UCSD-AML1 (cell line): ENCODE measurements at regions not wholly inside any gene's neighbourhood (a gene's known extent, or its start where the extent isn't known, plus 50 kb on each side); places are given as distances from the start of the nearest gene placed in this dataset.
A peak's percentile ranks its signal among the peaks of the same experiment; 100 is the strongest.
"Not testable (repeated sequence)": the region's sequence is repeated elsewhere in the genome, so short reads cannot be mapped to it uniquely, and the experiment has no call there.

Experiments used
- DNase-seq: peaks from one replicate; lab custom pipeline; 2025; ENCODE audit not compliant: unreplicated experiment; lab: John Stamatoyannopoulos, UW

DNA sequence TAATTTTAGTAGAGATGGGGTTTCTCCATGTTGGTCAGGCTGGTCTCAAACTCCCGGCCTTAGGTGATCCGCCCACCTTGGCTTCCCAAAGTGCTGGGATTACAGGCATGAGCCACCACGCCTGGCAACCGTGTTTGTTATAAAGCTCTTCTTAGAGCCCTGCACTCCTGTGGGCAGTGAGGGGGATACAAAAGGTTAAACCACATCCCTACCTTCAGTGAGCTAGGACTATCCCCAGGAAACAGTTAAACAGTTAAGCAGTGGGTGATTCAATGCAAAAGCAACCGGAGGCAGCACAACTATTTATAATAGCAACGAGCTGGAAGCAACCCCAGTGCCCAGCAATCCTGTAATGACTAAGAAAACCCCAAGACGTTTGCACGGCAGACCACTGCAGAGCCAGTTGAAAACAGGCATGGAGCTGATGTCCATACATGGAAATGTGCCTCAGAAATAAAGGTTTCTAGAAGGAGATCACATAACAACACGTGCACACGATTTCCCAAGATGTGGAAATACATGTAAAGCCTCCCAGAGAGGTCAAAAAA is 107.2 kb upstream of the LYZL2 start:
- peak; percentile 72 for DNase-seq

DNA sequence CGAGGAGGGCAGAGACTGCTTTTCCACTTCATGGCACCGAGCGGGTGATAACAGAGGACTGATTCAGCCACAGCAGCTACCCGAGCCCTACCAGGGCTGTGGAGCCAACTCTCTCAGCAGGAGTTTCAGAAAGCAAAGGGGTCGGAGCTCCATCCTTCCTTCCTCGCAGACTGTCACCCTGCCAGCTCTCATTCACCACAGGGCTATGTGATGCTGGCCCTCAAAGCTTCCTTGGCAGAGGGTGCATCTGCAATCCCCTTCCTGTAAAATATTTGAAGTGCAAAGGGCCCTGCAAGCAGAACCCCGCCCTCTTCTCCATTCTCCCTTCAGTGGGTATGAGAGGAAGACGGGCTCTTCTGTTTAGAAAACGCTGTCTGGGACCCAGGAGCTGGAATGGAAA is 105.3 kb upstream of the LYZL2 start:
- peak; percentile 57 for DNase-seq

DNA sequence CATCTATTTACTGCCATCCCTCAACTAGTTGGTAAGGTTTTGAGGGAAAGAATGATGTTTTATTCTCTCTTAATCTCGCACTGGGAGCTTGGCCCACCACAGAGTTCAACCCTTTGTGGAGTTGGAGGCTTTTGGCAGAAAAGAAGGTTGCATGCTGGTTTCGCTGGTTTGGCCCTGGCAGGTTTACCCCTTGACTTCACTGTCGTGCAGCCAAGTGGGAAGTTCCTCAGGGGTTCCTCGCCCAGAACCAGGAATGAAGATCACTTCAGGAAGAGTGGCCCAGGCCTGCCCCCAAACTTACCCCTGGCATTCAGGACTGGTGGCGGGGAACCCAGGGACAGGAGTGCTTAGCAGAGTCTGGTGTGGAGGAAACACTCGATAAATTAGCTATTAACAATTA is 103.1 kb upstream of the LYZL2 start:
- DNase-seq, result no peak

DNA sequence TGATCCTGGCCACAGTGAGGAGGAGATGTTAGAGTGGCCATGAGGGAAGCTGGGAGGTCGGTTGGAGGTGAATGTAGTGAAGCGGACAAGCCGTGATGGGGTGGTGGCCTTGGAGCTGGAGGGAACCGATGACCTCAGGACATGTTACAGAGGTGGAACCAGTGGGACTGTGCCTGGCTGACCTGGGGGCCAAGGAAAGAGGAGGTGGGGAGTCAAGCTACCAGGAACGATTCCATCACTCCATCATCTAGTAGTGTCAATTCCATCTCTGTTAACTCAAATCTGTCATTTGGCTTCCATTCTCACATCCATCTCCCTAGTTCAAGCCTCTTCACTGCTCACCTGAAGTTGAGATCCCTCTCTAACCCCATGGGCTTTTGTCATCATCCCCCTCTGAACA is 102.4 kb upstream of the LYZL2 start:
- DNase-seq, result no peak

DNA sequence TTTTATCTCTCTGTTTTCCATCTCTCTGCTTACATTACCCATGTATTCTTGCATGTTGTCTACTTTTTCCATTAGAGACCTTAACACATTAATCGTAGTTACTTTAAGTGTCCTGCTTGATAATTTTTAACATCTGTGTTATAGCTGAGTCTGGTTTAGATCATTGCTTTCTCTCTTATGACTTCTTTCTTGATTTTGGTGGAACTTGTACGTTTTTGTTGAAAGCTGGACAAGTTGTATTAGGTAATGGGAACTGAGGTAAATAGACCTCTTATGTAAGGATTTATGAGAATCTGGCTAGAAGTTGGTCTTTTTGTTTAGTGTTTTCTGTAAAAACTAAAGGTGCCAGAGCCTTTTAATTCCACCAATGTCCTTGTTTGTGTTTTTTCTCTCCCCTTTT is 100.8 kb upstream of the LYZL2 start:
- no peak for DNase-seq

DNA sequence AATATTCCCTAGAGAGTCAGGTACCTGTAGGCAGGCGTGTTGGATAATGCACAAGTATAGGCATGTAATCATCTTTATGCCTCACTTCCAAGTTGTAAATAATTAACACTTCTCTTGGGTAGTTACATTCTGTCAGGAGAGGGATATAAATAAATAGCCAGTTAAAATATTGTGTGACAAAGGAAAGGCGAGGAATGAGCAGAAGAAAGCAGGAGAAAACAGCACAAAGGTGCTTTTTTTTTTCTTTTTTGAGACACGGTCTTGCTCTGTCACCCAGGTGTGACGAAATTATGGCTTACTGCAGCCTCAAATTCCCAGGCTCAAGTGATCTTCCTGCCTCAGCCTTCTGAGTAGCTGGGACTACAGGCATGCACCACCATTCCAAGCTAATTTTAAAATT is 99.2 kb upstream of the LYZL2 start:
- DNase-seq, result no peak

DNA sequence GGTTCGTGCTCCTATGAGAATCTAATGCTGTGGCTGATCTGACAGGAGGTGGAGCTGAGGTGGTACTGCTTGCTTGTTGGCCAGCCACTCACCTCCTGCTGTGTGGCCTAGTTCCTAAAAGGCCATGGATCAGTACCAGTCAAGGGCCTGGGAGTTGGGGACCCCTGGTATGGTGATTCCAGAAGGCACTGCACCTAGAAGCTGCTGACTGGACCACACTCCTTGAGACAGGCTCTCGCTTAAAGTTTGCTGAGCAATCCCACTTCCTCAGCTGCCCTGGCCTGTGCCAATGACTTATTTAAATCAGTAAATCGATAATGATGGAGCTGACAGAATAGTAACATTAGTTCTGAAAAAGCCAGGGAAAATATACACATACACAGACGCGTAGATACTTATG is 98.6 kb upstream of the LYZL2 start:
- DNase-seq, result peak; percentile 41

DNA sequence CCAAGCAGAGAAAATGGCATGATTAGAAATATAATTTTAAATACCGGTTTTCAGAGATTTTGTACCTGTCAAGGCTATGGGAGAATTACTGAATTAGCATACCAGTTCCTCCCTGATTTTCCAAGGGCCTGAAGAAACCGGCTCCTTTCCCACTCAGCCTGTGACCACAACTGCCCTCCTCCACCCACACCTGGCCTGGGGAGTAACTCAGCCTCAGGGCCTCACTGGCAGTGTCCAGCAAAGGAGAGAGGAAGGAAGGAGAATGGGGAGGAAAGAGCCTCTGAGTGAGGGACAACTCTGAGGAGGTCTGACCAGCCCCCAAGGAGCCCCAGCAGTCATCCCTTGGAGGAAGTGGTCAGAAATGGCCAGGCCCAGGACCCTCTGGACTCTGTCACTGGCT is 98.0 kb upstream of the LYZL2 start:
- no peak for DNase-seq

DNA sequence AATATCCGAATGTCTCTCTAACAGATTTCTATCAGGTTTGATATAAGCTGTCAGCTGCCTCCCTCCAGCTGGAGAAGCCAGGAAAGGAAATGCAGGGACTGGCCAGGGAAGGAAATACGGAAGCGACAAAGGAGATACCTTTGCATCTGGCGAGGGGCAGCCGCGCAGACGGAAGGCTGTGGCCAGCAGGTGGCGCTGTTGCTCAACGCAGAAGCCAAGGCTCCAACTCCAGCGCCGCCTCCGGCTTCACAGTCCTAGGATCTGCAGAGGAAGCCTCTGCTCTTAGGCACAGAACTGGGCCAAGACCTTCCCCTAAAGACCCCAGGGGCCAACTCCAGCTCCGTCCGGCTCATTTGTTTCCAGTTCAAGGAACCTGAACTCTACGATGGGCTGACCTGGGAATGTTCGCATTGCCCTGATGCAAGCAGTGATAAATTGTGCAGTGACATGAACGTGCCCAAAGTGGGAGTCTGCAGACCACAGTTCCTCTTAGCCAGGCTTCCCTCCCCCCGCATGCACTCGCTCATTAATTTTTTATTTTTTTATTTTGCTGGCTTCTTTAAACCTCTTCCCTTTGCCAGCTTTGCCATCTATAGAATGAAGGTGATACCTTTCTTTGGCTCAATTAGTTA is 97.3 kb upstream of the LYZL2 start:
- DNase-seq, result peak; percentile 87

DNA sequence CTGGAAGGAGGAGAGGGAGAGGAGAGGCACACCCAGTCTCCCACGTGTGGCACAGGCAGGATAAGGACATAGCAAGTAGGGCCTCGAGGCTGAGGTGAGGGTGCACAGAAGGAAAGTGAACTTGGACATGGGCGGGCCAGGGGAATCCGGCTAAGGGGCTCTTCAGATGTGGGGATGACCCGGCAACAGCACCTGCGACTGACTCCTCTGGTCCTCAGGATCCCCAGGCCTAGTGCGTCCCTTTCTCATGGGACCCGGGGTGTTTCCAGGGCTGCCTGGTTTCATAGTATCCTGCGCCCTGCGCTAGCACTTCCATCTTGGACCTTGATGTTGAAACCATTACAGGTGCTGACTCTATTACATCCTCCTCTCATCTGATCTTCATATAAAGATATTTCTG is 96.1 kb upstream of the LYZL2 start:
- no peak for DNase-seq

DNA sequence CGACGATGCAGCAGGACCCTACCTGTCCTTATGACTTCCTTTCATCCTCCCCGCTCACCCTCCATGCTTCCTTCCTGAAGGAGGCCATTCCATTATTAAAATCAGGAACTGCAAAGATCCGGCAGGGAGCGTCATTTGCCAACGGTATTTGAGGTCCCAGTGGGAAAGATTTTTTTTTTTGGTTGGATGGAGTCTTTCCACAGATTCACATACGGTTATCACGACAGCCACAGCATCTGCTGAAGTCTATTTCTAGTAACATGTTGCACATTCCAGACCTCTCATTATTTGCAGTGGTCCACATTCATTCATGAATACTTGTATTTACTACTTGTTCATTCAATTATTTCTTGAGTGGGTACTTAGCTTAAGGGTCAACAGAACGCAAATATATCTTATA is 94.7 kb upstream of the LYZL2 start:
- DNase-seq, result no peak

DNA sequence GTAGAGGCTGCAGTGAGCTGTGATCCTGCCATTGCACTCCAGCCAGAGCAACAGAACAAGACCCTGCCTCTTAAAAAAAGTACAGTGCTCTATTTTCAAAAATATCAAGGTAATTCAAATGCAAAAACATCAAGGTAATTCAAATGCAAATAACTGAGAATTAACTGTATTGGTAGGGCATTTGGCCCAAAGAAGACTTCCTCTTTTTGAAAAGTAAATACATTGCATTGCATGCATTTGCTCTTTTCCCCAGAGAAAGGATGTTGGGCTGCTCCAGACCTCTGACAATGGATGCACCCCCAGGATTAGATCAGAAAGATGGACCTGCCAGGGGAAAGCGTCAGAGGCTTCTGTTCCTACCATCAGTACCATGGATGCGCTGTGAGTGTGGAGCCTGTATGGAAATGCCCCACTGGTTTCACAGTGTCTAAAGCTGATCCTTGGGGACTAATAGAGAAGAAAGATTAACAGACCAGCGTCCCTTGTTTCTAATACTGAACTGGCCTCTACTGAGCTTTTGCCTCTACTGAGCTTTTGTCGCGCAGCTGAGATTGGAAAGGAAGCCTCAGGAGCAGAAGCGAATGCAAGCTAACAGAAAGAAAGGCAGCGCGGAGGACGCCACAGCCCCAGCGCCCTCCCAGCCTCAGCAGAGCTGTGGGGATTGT is 93.5 kb upstream of the LYZL2 start:
- no peak for DNase-seq

DNA sequence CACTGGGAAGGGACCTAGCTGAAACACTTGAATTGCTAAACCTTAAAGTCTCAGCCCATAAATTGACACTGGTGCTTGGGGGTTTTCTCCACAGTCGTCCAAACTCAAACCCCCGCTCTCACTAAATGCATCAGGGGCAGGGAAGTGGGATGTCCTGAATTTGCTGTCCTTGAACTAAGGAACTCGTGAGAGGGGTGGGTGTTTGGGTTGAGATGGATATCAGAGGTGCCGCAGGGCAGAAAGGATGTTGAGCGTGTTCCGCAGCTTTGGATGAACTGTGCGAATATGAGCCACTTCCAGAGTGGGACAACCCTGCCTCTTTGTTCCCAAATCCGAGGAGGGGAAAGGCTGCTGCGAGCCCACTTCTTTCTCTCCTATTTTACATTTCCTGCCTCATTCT is 90.3 kb upstream of the LYZL2 start:
- DNase-seq, result no peak

DNA sequence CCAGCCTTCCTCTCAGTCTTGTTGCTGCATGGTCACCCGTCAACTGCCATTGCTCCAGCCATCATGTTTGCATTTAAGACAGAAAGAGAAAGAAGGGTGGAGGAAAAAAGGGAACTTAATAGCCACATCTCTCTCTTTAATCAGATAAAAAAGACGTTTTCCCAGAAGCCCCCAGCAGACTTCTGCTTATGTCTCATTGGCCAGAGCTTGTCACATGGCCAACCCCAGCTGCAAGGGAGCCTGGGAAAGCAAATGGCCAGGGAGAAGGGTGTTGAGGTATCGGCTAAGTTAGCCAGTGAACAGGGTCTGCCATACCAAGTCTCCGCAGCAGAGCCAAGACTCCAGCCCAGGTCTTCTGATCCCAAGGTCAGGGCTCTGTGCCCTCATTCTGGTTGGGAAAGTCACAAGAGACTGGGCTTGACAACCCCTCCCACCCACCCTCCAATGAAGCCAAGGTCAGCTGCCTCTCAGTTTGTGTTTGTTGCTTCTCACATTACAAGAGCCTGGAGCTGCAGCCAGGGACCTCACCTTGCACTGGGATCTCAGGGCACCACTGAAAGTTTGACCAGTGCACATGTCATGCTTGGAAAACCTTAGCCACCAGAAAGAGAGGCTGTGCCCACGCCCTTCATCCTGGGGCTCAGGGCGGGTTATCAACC is 80.3 kb upstream of the LYZL2 start:
- no peak for DNase-seq

DNA sequence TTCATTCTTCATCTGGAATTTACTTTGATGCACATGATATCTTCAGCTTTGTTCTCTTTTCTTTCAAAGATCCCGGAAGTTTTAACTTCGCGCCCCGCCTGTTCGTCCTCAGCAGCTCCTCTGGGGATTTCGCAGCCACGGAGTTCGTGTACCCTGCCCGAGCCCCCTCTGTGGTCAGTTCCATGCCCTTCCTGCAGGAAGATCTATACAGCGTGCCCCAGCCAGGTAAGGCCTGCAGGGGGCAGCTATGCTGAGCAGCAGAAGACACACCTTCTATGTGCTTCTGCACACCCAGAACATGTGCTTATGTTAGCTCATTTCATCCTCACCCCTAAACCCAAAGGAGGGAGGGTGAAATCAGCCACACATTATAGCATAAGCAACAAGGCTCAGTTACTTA is 79.7 kb upstream of the LYZL2 start:
- DNase-seq, result no peak

DNA sequence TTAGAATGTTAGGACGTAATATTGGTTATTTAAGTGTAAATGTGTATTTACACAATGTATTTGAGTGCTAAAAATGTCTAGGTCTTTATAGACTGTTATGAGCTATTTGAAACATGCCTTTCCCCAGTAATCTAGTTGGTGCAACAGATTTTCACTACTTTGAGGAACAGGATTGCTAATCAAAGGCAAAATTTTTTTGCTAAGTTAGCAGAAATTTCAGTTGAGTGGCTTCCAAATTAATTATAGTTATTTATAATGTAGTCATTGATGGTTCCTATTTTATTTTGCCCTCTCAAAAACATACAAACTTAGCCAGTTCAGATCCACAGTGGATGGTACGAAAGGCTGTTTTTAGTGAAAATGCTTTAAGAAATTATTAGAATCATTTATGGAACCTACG is 78.7 kb upstream of the LYZL2 start:
- DNase-seq, result no peak

DNA sequence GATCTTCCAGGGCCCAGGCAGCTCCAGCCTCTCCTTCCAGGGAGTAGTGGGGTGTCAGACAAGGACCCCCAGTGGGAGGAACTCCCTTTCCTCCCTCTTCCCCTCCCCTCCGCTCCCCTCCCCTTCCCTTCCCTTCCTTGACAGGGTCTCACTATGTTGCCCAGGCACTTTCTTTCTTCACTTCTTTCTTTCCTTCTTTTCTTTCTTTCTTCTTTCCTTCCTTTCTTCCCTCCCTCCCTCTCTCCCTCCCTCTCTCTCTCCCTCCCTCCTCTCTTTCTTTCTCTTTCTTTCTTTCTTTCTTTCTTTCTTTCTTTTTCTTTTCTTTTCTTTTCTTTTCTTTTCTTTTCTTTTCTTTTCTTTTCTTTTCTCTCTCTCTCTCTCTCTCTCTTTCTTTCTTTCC is 76.6 kb upstream of the LYZL2 start:
- DNase-seq, result not testable (repeated sequence)

DNA sequence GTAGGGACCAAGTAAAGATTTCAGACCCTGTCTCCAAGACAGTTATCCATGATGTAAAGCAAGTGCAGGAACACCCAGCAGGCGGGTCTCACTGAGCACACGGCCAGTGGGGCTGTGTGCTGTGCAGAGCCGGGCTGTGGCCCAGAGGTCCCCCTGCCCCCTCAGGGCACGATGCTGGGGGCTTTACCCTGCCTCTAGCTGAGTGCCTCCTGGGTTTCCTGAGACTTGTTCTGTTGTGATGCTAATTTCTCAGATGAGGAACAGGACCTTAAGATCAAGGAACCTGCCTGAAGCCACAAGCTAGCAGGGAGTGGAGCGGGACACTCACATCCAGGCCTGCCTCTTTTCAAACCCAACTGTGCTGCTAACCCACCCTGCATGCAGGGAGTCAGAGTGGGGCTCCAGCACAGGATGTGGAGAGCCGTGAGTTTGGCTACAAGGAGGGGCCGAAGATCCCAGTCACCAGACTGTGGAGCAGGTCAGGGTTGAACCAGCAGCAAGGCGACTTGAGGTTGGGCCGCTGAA is 76.1 kb upstream of the LYZL2 start:
- no peak for DNase-seq

DNA sequence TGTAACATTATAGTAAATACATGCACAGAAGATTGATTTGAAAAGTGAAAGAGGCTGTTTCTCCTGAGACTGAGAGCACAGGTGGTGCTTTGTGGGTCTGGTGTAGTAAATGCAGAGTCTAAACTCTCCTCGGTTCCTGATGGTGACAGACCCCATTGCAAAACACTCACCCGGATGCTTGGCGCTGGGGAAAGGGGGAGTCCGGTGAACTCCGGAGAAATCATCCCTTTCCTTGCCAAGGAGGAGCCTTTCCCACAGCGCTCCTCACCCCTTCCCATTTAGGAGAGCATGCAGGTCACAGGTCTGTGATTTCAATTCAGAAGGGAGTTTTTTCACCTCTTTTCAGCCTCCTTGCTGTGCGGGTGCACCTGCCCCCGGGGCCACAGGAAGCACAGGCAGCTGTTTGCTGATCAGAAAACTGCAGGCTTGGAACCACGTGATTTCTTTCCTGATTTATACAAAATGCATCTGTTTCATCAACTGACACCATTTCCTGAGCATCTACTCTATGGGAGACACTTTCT is 75.6 kb upstream of the LYZL2 start:
- no peak for DNase-seq

DNA sequence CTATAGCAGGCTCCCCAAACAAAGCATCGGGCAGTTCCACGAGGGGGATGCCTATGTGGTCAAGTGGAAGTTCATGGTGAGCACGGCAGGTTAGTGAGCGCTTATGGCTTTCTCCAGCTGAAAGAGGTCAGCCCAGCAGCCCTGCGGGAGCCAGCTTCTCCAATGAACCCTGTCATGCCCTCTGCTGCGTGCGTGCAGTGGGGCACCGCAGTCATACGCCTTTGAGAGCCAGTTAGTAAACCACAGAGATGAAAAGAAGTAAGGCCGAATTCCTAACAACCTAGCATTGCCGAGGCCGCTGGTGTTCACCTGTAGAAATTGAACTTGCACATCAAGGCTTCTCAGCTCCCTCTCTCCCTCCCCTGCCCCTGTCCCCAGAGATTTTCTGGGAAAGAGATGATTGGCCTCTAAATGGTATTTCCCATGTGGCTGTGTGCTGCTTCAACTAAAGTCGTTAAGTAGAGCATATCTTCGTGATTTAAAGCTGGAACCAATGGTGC is 75.1 kb upstream of the LYZL2 start:
- not testable (repeated sequence) for DNase-seq

DNA sequence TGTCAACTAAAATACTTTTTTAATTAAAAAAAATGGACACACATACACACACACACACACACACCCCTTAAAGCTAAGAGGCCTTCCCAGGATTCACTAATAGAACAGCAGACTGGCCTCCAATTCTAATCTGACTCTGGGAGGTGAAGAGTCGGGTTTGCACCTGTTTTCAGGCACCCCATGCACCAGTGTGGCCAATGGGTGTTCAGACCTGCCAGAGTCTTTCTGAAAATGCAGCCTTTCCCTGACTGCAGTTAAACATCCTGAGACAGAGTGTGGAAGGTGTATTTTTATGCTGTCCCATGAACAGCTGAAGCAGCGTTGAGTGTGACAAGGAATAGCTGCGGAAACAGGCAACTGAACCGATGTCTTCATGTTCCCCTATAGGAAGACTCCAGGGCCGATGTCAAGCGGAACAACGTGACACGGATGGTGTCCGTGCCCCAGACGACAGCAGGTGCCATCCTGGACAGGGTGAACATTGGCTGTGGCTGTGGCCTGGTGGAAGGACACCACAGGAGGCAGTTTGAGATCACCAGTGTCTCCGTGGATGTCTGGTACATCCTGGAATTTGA is 74.6 kb upstream of the LYZL2 start:
- no peak for DNase-seq
